Stomach (tissue), 4 donors: ENCODE measurements at regions not wholly inside any gene's neighbourhood (a gene's known extent, or its start where the extent isn't known, plus 50 kb on each side); places are given as distances from the start of the nearest gene placed in this dataset.

Source experiments
- CTCF ChIP-seq, 7 experiments: fragments of 450-650 bp in 4 of 7; fragments of 200-600 bp in 3 of 7; sonication (generic) in 3 of 7; IDR thresholded peaks; one replicate each; pipeline ENCODE4 v1.5.1; 2016 to 2019; ENCODE audit warnings: antibody characterized with exemption in 7 of 7, control low read depth in 2 of 7, mild to moderate bottlenecking in 1 of 7
- POLR2AphosphoS5 ChIP-seq, 3 donors: sonication (generic); formaldehyde crosslinking; IDR thresholded peaks; one replicate each; pipeline ENCODE4 v1.6.1; 2016; ENCODE audit warnings: antibody characterized with exemption in 3 of 3

- no peak for TF ChIP-seq CTCF (IDR thresholded peaks at IDR 0.05)
- no peak for TF ChIP-seq POLR2AphosphoS5 (IDR thresholded peaks at IDR 0.05)
These were observed 557.2 kb upstream of the RGMA start for GRCh38 chr15:93646193-93646592.
